Effector CD4-positive, alpha-beta T cell (primary cell): ENCODE measurements at regions not wholly inside any gene's neighbourhood (a gene's known extent, or its start where the extent isn't known, plus 50 kb on each side); places are given as distances from the start of the nearest gene placed in this dataset.

ENCODE experiments used
- DNase-seq: peaks from one replicate; pipeline ENCODE4 v3.0.0-alpha.2; 2020

- DNase-seq: no peak
Observed at GRCh38 chr2:190785334-190785733, 95.3 kb upstream of the GLS start.

GRCh38 chr2:190786404-190787166 lies 94.0 kb upstream of the GLS start:
- DNase-seq: no peak

GRCh38 chr2:190787743-190788235 lies 92.8 kb upstream of the GLS start:
- no peak for DNase-seq

- DNase-seq: no peak
Observed at GRCh38 chr2:190789074-190790004, 91.3 kb upstream of the GLS start.

GRCh38 chr2:190791347-190791975 lies 89.2 kb upstream of the GLS start:
- DNase-seq: no peak

GRCh38 chr2:190791976-190792575 lies 88.5 kb upstream of the GLS start:
- no peak for DNase-seq

GRCh38 chr2:190792956-190793888 lies 87.4 kb upstream of the GLS start:
- DNase-seq: no peak

- no peak for DNase-seq
Observed at GRCh38 chr2:190794377-190794776, 86.2 kb upstream of the GLS start.

- no peak for DNase-seq
Observed at GRCh38 chr2:190794790-190795189, 85.8 kb upstream of the GLS start.

GRCh38 chr2:190795686-190796085 lies 84.9 kb upstream of the GLS start:
- DNase-seq: no peak

- no peak for DNase-seq
Observed at GRCh38 chr2:190799999-190800398, 80.6 kb upstream of the GLS start.

GRCh38 chr2:190800528-190800927 lies 80.1 kb upstream of the GLS start:
- no peak for DNase-seq

GRCh38 chr2:190802129-190802528 lies 78.5 kb upstream of the GLS start:
- no peak for DNase-seq

GRCh38 chr2:190802626-190803209 lies 77.9 kb upstream of the GLS start:
- DNase-seq: no peak

- DNase-seq: no peak
Observed at GRCh38 chr2:190804182-190804795, 76.3 kb upstream of the GLS start.

- DNase-seq: no peak
Observed at GRCh38 chr2:190805126-190805525, 75.5 kb upstream of the GLS start.

GRCh38 chr2:190805843-190806242 lies 74.8 kb upstream of the GLS start:
- no peak for DNase-seq

- no peak for DNase-seq
Observed at GRCh38 chr2:190807886-190808285, 72.7 kb upstream of the GLS start.

GRCh38 chr2:190809139-190809764 lies 71.4 kb upstream of the GLS start:
- no peak for DNase-seq

GRCh38 chr2:190809876-190810525 lies 70.6 kb upstream of the GLS start:
- DNase-seq: no peak
